Activated CD4-positive, CD25-positive, alpha-beta regulatory T cell treated with anti-CD3 and anti-CD28 coated beads, Interleukin-2, amount 50 U/mL, for 72 hours (primary cell): ENCODE measurements at regions not wholly inside any gene's neighbourhood (a gene's known extent, or its start where the extent isn't known, plus 50 kb on each side); places are given as distances from the start of the nearest gene placed in this dataset.
"Not testable (repeated sequence)": the region's sequence is repeated elsewhere in the genome, so short reads cannot be mapped to it uniquely, and the experiment has no call there.

Source experiments
- DNase-seq: peaks from one replicate; pipeline ENCODE4 v3.0.0; 2021

DNA sequence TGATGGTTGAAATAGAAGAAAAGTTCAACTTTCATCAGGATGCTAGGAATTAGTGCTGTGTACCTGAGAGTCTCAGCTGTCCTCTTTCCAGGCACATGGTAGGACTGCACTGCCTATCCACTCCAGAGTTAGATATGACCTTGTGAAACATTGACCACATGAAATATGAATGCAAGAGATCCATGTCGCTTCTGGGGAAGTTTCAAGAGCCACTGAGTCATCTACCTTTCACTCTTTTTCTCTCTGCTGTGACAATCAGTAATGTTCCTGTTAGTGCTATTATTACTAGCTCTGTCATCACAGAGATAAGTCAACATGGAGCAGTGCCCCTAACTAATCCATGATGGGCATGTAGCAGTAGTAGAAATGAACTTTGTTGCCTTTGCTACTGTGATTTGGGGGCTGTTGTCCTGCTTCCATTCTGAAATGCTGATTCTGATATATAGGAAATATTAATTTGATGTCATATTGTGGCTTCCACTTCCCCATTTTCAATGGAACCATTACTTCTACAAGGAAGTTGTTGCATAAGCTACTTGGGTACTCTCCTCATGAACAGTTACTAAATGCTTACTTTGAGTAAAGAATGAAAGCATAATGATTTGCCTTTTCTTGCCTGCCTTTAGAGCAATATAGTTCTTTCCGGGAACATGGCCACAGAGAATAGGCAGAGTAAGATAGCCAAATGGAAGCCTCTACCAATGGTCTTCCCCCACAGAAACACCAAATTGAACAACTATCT is 192.8 kb upstream of the ZNF521 start:
- no peak for DNase-seq

DNA sequence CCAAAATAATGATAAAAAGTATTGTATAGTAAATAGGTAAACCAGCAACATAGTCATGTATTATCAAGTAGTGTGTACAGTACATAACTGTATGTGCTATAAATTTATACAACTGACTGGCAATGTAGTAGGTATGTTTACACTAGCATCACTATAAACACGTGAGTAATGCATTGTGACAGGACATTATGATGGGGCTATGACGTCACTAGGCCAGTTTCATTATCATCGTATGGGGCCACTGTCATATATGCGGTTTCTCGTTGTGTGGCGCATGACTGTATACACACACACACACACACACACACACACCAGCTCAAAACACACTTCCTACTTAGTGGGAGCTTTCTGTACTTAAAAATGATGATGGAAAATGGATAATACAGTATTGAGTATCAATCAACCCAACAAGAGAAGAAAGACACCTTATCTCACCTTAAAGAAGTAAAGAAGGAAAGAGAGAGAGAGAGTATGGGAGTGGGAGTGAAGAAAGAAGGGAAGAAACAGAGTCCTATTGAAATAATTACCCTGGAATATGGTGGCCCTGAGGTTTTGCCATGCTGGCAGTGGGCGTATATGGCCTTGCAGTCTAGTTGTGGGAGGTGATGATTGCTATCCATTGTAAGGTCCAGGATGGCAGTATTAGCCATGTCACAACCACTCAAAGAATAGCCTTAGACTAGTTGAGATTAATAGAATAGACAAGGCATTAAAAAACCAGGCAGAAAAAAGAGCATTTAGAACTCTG is 186.4 kb upstream of the ZNF521 start:
- no peak for DNase-seq

DNA sequence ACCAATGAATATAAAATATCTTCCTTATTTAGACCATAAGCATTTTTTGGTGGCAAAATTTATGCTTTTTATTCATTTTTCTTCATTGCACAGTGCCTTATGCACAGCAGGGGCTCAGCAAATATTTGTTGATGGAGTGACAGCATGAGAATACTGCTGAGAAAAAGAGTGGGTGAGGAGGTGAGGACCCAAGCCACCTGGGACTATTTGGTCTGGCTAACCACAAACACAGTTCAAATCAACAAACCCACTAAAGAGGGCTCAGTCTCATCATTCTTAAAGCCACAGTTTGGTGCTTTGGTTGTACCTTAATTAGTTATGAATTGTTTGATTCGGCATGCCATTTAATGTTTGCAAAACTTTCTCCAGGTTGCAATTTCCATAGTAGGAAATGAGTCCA is 183.5 kb upstream of the ZNF521 start:
- no peak for DNase-seq

DNA sequence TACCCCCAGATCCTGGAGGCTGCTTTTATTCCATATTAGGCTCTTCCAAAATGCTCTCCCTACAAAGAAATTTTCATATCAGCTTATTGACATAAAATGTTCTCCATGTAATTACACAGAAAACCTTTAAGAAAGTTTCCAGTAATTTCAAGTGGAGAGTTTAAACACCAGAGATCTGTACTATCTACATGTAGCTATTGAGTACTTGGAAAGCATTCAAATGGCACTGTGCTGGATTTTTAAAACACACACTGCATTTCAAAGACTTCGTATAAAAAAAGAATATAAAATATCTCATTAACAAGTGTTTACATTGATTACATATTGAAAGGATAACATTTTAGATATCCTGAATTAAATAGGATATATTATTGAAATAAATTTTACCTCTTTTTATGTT is 182.4 kb upstream of the ZNF521 start:
- no peak for DNase-seq

DNA sequence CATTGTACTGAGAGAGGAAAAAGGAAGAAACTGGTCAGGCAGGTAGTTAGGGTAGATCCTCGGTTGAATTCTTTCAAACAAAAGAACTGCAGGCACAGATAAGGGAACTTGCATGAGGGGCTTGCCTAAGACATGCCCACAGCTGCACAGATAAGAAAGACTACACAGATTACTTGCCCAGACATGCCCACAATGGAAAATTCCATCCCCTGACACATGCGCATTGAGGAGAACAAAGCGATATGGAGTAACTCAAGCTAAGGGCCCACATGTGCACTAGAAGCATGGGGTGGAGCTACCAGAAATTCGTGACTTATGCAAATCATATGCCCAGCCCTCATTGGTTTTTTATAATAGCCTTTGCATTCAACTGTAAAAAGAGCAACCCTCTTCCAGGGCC is 181.3 kb upstream of the ZNF521 start:
- no peak for DNase-seq

DNA sequence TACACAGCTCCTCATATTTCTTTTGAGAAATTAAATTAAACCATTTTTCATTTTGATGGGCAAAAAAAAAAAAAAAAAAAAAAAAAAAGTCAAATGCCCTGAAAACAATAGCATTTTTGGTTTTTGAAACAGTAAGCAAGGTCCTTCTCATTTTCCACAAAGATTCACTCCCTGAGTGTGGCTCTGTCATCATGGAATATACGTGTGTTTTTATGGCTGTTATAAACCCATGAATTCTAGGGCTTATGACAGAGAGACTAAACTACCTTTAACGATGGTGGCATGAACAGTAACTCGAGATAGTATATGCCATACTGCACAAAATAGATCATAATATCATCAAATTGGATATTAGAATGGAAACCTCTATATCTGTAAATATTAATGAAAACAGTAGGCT is 179.2 kb upstream of the ZNF521 start:
- DNase-seq: no peak

DNA sequence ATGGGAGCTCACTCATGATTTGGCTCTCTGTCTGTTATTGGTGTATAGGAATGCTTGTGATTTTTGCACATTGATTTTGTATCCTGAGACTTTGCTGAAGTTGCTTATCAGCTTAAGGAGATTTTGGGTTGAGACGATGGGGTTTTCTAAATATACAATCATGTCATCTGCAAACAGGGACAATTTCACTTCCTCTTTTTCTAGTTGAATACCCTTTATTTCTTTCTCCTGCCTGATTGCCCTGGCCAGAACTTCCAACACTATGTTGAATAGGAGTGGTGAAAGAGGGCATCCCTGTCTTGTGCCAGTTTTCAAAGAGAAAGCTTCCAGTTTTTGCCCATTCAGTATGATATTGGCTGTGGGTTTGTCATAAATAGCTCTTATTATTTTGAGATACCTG is 173.8 kb upstream of the ZNF521 start:
- DNase-seq: not testable (repeated sequence)

DNA sequence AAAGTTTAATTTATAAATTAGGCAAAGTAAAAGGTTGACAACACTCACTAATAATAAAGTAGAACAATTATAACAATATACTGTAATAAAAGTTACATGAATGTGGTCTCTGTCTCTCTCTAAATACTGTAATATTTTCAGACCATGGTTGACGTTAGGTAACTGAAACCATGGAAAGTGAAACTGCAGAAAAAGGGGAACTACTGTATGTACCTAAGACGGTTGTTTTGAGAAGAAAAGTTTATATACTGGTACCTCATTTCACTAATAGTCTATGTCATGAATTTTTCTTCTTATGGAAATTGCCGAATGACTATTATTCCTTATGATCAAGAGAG is 166.7 kb upstream of the ZNF521 start:
- no peak for DNase-seq

DNA sequence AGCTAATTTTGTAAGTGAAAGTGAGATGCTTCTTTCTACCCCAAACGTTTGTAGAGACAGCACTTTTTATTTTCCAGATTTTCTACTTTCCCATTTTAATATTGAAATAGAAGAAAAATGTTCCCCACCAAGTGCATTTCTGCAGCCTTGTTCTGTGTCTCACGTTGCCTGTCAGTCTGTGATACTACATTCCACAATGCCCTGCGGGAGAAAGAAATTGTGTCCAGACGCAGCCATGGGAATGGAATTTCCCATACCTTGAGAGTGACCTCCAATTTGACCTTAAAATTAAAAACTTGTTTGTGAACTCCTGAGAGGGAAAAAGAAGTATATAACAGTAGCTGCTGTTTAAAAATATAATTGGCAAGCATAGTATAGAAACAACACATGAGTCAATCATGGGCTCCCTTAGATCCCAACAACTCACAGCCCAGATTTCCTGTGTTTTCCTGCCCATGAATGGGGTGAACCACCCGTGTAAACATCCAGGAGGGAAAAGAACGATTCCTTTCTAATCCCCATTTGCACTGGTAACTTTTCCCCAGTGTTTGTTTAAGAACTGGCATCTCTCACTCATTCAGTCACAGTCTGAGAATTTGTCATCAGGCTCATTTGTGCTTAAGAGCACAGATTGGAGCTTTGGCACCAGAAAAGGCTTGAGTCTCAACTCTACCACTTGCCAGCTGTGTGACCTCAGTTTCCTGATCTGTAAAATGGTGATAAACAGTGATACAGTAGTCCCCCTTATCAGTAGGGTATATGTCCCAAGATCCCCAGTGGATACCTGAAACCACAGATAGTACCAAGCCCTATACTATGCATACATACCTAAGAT is 166.1 kb upstream of the ZNF521 start:
- DNase-seq: no peak

DNA sequence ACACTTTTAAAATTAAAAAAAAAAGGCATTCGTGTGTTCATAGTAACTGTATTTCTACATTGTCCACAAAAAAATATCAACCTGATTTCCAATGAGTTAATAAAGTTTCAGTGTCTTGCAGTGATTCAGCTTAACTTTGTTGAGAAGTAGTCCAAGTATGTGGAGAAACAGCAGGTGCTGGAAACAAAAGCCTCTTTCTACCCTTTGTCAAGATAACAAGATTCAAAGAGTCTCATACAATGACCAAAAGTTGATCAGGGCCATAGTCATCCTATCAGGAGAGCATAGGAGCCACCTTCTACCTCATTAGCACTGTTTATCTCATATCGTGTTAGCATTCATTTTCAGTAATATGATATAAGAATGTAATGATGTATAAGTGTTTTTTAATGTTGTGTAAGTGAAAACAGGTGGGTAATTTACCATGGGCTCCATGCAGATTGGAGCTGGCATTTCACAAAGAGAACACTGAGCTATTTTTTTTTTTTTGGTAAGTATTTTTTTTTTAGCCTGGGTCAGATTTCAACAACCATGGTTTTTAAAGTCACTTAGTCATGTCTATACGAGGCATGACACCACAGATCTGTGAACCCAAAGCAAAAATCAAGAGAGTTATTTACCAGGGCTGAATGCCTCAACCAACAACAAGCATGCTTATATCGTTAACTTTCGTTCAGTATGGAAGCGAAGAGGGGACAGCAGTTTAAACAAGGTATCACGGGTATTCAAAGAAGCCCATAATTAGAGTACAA is 165.0 kb upstream of the ZNF521 start:
- DNase-seq: no peak

DNA sequence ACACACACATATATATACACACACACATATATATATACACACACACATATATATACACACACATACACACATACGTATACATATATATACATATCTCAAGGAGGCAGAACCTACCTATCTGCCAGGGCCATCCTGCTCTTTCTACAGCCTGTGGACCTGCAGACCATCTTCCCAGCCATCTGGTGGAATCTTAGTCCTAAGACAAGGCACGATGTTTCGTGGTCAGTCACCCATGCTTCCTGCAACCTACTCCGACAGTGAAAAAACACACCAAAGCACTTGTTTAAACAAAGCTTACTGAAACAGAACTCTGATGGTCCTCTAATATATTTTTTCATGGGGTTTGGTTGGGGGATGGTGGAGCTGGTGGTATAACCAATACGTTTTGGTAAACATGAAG is 164.2 kb upstream of the ZNF521 start:
- DNase-seq: no peak

DNA sequence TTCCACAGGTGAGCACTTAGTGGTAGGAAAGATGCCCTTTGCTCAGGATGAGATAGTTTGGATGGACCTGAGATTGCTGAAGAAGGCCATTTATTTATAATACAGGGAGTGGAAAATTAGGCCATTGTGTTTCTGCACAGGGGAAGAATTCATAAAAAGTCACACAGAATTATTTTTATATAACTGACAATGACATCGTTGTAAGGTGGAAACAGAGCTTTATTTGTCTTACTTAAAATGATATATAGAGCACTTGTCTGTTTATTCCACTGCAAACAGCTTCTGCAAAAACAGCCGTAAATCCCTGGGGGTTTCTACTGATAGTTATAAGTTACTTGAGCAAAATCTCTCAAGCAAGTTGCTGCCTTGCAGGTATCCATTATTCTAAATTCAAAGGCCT is 158.1 kb upstream of the ZNF521 start:
- DNase-seq: no peak

DNA sequence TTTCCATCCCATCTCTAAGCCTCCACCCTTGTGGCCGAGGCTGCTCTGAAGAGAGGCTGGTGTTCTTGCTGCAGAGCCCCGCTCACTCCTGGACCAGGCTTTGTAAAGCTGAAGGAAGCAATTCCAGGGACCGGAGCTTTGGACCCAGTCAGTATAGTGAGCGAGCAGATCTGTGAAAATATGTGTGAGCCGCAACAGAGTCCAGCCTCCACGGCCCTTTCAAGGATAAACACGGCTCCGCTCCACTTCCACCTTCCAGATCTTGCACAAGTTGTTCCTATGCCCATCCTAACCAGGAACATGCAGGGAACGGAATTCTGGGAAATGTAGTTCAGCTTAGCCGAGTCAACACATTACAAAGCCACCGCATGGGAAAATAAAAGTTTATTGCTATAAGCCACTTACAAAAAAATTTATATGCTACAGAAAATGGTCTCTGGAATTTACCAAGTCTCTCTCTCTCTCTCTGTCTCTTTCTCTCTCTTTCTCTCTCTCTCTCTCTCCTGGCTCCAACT is 151.7 kb upstream of the ZNF521 start:
- DNase-seq: no peak

DNA sequence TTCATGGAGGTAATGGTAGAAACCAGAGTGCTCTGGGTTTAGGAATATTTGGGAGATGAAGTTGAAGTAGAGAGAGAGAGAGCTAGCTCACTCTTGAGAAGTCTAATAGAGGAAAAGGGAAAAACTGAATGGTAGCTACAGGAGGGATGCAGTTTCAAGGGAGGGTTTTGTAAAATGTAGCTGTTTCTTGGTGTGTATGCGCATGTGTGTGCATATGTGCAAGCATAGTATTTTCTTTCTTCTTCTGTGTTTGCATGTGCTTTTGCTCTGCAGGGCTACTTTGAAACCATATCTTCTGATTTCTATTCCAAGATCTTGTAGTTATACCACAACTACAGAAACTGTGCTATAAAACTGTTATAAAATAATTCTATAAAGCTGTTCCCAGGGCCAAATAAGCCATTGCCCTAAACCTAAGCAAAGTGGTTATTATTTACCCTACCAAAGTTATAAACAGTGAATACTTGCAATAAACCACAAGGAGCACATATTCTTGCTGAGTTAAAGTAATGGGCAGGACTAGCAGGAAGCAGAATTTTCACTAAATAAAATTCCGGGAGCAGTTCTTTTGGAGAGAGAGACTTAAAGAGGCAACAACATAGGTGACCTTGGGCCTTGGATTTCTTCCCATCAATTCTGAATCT is 145.3 kb upstream of the ZNF521 start:
- no peak for DNase-seq

DNA sequence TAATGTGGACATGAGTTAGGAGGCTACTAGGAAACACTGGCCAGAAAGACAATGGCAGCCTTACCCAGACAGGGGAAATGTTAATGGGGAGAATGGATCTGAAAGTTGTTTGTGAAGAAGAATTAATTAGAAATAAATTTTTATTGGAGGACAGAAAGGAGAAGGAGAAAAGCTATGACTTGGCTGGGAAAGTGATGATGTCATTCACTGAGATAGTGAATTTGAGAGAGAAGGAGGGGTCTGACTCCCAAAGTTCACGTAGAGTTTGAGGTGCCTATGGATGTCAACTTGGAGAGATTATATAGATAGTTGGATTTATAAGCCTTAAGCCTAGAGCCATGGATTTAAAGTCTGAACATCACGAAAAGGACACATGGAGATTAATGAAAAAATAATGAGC is 144.6 kb upstream of the ZNF521 start:
- no peak for DNase-seq

DNA sequence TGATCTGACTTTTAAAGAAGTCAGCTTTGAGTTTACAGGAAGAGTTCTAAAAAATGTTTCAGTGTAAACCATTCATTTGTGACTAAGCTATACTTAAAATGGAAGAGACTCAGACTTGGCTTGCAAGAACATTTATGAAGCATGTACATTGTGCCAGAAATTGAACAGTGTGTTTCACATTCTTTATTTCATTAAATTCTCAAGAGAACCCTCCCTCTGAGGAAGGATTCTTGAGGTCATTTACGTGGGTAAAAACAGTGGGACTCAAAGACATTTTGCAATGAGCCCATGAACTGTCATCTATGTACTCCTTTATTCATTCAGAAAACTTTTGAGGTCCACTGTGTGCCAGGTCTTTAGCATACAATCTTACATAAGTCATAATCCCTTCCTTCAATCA is 143.6 kb upstream of the ZNF521 start:
- no peak for DNase-seq

DNA sequence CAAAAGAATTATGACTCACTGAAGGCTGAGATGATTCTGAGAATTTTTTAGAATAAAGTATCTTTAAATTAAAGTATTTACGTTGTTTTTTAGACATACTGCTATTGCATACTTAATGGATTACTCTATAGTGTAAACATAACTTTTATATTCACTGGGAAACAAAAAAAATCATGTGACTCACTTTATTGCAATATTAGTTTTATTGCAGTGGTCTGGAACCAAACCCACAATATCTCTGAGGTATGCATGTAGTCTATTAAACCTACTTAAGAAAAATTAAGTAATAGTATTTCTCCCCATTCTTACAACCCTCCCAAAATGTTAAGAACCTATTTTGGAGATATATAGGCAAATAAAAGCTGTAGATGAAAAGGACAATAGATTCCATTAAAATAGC is 142.9 kb upstream of the ZNF521 start:
- DNase-seq: no peak

DNA sequence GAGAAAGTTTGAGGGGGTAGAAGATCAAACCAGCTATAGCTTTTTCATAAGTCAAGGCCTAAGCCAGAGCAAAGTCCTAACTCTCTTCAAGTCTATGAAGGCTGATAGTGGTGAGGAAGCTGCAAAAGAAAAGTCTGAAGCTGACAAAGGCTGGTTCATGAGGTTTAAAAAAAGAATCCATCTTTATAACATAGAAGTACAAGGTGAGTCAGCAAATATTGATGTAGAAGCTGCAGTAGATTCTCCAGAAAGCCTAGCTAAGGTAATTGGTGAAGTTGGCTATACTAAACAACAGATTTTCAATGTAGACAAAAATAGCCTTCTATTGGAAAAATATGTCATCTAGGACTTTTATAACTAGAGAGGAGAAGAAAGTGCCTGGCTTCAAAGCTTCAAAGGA is 141.4 kb upstream of the ZNF521 start:
- DNase-seq: no peak

DNA sequence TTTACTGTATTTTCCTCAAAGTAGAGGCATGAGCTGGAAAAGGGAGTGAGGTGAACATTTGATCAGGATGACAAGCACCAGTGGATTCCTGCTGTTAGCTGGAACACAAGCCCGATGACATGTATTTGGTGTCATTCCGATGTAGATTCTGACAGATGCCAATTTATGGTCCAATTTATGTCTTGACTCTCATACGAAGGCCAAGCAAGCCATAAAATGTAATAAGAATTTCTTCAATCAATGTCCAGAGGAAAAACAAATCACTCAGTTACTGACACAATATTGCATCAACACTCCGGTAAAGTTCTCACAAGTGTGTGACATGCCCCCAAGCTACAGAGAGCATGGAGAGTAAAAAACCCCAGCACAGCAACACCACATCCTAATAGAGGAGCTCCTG is 138.3 kb upstream of the ZNF521 start:
- DNase-seq: no peak

DNA sequence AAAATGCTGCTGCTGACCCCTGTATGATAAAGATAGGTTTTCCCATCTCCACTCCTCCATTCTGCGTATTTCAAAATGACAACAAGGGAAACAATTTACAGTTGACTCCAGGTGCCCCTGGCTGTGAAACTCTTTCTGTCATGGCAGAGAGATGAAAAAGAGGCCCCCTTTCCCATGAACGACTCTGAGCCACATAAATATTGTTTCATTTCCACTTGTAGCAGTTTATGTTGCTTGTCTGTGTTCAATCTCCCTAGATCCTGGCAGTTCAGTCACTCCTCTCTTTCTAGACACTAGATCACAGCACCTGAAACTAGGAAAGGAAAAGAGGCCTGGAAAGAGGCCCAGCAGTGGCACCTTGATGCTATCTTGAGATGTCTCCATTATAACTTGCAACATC is 121.0 kb upstream of the ZNF521 start:
- DNase-seq: no peak

DNA sequence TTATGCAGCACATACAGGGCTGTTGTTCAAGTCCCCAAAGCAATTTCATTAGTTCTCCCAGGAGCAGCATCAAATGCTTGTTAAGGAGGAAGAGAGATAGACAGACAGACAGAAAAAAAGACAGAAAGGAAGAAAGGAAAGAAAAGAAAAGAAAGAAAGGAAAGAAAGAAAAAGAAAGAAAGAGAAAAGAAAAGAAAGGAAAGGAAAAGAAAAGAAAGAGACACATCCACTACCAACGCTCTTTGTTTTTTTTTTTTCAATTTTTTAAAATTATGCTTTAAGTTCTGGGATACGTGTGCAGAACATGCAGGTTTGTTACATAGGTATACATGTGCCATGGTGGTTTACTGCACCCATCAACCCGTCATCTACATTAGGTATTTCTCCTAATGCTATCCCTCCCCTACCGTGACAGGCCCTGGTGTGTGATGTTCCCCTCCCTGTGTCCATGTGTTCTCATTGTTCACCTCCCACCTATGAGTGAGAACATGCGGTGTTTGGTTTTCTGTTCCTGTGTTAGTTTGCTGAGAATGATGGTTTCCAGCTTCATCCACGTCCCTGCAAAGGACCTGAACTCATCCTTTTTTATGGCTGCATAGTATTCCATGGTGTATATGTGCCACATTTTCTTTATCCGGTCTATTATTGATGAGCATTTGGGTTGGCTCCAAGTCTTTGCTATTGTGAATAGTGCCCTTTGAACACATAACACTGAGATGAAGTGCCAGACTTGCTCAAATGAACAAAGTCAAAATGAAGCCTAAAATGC is 119.0 kb upstream of the ZNF521 start:
- DNase-seq: not testable (repeated sequence)

DNA sequence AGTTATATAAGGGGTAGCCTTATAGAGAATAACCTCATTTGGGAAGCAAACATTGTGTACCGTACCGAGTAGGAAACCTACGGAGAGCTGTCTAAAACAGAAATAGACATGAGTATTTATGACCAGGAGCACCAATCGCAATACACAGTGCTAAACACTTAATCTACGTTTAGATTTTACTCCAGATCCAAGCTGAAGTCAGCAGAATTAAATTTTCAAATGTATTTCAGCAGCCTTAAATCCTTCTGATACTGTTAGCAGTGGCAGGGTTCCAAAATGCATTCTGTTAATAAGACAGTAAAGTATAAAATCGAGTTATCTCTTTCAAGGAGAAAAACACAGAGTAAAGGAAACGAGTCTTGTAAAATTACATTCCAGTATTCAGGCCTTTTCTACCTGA is 118.1 kb upstream of the ZNF521 start:
- no peak for DNase-seq
